ENCODE measurements at regions not wholly inside any gene's neighbourhood (a gene's known extent, or its start where the extent isn't known, plus 50 kb on each side); places are given as distances from the start of the nearest gene placed in this dataset.

- no peak for DNase-seq
Measured at GRCh38 chr2:215711471-215712034, 275.7 kb upstream of the FN1 start.

GRCh38 chr2:215707608-215708007 is 271.7 kb upstream of the FN1 start:
- DNase-seq = no peak

- DNase-seq = no peak
Measured at GRCh38 chr2:215705771-215706361, 270.0 kb upstream of the FN1 start.

- no peak for DNase-seq
Measured at GRCh38 chr2:215705281-215705680, 269.4 kb upstream of the FN1 start.

GRCh38 chr2:215702116-215702902 is 266.4 kb upstream of the FN1 start:
- no peak for DNase-seq

GRCh38 chr2:215699700-215700538 is 264.1 kb upstream of the FN1 start:
- peak; percentile 22 for DNase-seq

GRCh38 chr2:215699018-215699417 is 263.1 kb upstream of the FN1 start:
- no peak for DNase-seq

GRCh38 chr2:215698566-215698965 is 262.7 kb upstream of the FN1 start:
- DNase-seq = no peak

GRCh38 chr2:215697496-215697895 is 261.6 kb upstream of the FN1 start:
- DNase-seq = no peak

- DNase-seq = peak; percentile 16
Measured at GRCh38 chr2:215697003-215697402, 261.1 kb upstream of the FN1 start.

GRCh38 chr2:215695861-215696260 is 260.0 kb upstream of the FN1 start:
- no peak for DNase-seq

- DNase-seq = no peak
Measured at GRCh38 chr2:215693999-215694580, 258.2 kb upstream of the FN1 start.

GRCh38 chr2:215693193-215693998 is 257.5 kb upstream of the FN1 start:
- no peak for DNase-seq

- DNase-seq = no peak
Measured at GRCh38 chr2:215692387-215693079, 256.7 kb upstream of the FN1 start.

GRCh38 chr2:215691346-215691745 is 255.5 kb upstream of the FN1 start:
- no peak for DNase-seq

- no peak for DNase-seq
Measured at GRCh38 chr2:215687149-215688031, 251.5 kb upstream of the FN1 start.

GRCh38 chr2:215685238-215685990 is 249.5 kb upstream of the FN1 start:
- no peak for DNase-seq

GRCh38 chr2:215684448-215685237 is 248.8 kb upstream of the FN1 start:
- DNase-seq = no peak

GRCh38 chr2:215683295-215683694 is 247.4 kb upstream of the FN1 start:
- DNase-seq = no peak

All from hematopoietic multipotent progenitor cell treated with erythropoietin and hydrocortisone succinate and interleukin-3 and kit ligand, for 6 days (in vitro differentiated cells).